COR-L47 (cell line): ENCODE measurements at regions not wholly inside any gene's neighbourhood (a gene's known extent, or its start where the extent isn't known, plus 50 kb on each side); places are given as distances from the start of the nearest gene placed in this dataset.

Experiments used
- DNase-seq: peaks from one replicate; lab custom pipeline; 2025; lab: John Stamatoyannopoulos, UW

DNA sequence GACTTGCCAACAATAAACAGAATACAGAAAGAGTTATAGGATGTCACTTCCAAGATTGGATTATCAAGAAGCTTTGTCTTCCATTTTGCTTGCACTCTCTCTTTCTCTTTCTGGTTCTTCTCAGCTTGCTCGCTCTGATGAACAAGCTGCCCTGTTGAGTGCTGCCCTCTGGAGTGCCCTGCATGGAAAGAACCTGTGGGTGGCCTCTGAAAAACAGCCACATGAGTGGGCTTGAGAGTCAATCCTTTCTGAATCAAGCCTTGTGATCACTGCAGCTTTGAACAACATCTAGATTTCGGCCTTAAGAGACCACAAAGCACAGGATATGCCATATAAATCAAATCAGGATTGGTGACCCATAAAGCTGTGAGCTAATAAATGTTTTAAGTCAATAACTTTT is 185.1 kb downstream of the KIF2B start:
- no peak for DNase-seq

DNA sequence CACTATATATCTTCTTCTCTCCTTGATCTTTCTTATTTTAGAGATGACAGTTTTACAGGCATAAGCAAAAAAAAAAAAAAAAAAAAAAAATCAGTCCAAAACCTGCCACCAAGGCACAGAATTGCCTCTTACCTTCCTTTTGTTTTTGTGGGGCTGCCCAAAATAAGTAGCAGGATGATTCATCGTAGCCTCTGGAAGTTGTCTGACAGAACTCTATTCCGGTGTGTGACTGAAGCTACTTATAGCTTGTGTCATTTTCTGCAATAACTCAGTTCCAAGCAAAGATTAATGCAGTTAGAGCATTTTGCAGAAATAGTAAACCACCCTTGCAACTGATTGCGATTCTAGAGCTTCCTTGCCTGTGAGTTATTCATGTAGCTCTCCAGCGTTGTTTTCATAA is 186.8 kb downstream of the KIF2B start:
- no peak for DNase-seq

DNA sequence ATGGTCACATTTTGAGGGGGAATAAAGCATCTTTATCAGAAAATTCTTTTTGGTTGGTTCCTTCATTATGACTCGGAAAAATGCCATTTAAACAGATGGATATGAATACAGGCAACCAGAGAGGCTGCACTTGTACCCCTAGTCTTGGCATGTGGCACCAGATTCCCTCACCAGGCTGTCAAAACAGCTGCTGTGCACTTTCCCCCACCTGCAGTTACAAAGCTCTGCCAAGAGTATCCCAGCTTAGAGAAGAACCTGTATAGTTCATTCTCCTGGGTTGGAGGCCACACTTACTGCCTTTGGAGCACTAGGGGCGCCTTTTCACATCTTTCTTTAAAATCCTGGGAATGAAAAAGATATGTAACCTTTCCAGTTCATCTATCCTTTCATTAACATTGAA is 190.3 kb downstream of the KIF2B start:
- no peak for DNase-seq

DNA sequence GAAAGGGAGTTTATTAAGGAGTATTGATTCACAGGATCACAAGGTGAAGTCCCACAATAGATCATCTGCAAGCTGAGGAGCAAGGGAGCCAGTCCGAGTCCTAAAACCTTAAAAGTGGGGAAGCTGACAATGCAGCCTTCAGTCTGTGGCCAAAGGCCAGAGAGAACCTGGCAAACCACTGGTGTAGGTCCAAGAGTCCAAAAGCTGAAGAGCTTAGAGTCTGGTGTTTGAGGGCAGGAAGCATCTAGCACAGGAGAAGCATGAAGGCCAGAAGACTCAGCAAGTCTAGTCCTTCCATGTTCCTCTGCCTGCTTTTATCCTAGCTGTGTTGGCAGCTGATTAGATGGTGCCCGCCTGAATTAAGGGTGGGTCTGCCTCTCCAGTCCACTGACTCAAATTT is 193.0 kb downstream of the KIF2B start:
- DNase-seq, result no peak

DNA sequence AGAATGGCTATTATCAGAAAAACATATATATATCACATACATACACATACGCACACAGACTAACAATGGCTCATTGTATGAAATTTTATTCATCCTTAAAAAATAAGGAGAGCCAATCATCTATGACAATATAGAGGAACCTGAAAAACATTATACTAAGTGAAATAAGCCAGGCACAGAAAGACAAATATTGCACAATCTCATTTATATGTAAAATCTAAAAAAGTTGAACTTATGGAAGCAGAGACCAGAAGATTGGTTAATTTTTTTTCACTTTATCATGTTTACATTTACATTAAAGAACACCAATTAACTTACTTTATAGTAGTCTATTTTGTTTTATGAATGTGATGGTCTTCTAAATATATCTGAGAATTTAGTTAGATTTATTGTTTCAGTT is 198.7 kb downstream of the KIF2B start:
- DNase-seq, result no peak

DNA sequence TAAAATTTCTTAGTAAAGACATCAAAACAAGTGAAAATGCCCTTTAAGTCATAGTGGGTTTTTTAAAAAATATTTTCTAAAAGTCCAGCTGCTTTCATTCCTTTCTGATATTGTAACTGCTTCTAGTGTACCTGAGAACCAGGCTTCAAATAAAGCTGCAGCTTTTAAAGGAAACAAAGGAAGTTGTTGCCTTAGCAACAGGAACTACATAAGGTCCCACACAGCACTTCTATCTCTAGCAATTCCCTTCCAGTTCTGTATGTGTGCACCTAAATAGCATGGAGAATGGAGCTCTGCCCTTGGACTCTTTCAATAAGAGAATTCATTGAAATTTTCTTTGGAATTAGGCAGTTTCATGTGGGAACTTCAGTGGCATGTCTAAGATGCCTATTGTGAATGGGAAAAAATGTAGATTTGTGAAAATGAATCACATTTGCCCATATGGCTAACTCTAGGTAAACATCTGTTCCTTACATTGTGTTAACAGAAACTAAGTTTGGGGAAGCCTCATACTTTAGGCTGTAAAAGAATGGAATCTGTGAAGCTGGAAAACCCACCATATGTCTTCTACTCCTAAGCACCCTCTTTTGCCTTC is 206.4 kb downstream of the KIF2B start:
- no peak for DNase-seq

DNA sequence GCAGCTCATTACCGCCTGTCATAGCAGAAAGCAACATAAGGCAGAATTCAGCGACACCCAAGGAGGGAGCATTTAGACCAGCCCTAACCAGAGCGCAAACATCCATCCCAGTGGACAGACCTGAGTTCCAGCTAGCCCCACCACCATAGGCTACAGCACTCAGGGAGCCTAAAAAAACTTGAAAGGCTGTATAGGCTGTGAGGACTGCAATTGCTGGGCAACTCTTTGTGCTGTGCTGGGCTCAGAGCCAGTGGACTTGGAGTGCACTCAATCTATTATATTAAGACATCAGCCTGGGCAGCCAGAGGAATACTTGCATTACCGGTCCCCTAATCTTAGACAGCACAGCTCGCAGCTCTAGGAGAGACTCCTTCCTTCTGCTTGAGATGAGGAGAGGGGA is 207.3 kb downstream of the KIF2B start:
- DNase-seq, result no peak

DNA sequence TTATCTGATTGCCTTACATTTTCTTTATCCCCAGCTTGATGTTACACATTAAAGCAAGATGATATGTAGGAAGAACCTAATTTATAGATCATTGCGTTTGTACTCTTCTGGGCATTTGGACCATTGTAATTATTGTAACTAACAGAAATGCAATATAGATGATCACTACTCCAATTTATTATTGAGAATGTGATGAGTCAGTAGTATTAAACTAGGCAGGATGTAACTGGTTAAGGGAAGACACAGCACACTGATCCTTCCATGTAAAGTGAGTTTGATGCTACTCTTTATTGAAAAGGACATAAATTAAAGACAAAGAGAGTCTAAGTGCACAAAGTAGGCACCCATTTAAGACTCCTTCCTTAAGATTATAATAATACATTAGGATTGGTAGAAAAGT is 223.8 kb downstream of the KIF2B start:
- no peak for DNase-seq

DNA sequence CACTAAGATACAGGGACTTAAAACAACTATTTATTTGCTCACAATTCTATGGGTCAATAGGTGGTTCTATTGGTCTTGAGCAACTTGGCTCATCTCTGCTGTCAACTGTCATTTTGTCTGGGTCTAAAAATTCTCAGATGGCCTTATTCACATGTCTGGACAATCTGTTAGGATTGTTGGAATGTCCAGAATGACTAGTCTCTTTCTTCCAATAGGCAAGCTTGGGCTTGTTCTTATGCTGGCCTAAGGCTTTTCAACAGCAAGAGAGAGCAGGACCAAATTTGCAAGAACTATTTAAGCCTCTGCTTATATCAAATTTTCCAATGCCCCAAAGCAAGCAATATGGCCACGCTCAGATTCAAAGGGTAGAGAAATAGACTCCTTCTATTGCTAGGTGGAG is 240.9 kb downstream of the KIF2B start:
- DNase-seq, result no peak

DNA sequence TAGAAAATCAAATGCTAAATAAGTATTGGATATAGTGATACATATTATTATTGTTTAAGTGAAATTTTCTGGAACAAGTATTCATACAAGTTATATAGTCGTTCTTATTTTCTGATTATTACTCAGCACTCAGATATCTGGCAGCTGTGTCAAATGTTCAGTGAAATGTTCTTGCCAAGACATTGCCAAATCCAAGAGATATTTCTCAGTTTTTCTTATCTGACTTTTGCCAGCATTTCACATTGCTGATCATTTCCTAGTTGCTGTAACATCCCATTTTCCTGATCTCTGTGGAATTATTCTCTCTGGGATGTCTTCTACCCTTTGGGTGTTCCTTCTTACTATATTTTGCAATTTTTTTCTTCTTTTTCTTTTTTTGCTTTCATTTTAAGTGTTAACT is 262.3 kb downstream of the KIF2B start:
- DNase-seq, result no peak

DNA sequence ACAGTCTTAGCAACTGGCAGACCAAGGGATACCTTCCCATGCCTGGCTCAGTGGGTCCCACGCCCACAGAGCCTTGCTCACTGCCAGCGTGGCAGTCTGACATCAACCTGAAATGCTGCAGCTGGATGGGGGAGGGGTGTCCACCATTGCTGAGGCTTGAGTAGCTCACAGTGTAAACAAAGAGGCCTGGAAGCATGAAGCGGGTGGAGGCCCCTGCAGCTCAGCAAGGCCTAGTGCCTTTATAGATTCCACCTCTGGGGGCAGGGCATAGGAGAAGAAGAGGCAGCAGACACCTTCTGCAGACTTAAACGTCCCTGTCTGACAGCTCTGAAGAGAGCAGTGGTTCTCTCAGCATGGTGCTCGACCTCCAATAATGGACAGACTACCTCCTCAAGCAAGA is 263.2 kb downstream of the KIF2B start:
- DNase-seq, result no peak

DNA sequence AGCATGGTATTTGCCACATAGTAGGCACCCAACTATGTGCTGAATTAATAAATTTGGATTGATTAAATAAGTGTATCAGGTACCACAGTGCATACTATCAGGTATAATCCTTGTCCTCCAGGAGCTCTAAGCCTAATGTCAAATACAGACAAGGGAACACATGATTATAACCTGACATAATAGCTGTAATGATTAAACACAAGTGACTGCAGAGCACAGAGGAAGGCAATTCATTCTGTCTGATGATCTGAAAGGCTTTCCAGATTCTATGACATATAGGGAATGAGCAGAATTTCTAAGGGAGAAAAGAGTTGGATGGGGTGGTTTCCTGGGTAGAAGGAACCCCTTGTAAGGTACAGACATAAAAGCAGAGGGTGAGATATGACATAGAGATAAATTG is 273.5 kb downstream of the KIF2B start:
- no peak for DNase-seq

DNA sequence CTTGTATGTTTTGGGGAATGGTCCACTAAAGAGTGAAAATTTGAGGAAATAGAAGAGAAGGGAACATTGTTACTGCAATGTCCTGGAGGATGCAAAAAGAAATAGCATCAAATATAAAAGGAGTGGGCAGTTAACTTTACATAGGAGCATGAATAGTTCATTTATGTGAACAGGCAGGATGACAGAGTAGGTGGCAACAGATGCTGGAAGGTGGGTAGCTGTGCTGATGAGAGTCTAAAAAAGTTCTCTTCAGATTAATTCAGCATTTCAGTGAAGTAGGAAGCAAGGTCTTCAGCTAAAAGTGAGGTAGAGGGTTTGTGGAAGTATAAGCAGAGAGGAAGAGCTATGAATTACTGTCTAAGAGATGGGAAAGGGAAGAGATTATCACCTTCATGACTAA is 276.5 kb downstream of the KIF2B start:
- no peak for DNase-seq

DNA sequence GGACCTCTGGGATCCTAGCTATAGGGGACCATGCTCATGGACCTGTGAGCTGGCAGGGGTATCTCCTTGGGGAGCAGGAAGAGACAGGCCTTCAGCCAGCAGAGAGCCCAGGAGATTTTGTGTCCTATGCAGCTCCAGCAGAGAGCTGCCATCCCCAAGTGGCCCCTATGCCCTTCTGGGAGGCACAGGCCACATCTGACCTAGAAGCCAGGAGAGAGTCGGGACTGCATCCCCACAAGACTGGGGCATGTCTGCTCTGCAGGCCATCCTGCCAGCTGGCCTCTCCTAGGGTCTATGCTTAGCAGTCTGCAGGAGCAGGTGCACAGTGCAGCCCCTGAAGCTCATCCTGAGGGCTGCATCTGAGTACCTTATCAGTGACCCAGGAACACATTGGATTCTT is 279.5 kb downstream of the KIF2B start:
- DNase-seq, result no peak

DNA sequence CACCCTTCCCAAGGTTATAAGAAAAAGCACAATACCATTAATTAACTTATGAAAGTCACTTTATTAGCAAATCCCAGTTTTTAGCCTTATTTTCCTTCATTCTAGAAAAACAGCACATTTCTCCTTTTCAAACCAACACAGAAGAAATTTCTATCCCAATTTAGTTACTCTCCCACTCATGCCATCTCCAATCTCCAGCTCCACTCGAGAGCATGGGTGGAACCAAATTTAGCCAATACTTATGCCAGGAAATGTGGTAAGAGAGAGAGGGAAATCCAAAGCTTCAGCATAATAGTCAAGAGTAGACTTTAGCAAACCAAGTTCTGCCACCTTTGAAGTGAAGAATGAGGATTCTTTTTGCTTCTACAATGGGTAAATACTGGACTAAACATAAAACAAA is 288.8 kb downstream of the KIF2B start:
- DNase-seq, result no peak

DNA sequence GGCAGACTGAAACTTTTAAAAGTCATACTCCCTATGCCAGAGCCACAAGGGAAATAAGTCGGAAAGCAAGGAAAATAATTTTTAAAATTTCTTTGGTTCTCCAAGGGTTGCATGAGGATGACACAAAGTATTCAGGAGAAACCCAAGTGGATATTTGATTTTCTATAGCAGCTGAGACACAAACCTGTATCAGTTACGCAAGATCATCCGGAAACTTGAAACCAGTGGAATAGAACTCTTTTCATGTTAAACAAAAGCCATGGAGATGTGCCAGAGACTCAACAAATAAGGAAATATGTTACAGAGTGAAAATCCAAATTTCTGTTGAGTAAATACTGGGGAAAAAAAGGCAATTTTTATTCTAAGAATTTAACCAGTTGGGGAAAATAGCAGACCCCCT is 294.7 kb downstream of the KIF2B start:
- DNase-seq, result no peak

DNA sequence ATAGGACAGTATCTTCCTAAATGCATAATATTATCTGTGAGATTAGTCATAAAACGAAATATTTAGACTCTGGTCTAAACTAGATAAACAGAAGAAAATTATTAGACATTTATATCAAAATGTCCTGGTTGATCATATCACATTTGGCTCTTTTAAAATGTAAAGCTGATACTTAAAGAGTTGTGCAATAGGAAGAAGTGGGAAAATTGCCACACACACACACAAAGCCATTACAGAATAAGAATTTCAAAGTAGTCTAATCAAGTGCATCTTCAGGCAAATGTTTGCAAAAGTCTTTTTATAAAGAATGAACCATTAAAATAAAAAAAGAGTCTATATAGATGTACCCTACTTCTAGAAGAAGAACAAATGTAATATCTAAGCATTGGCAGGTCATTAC is 301.7 kb downstream of the KIF2B start:
- no peak for DNase-seq

DNA sequence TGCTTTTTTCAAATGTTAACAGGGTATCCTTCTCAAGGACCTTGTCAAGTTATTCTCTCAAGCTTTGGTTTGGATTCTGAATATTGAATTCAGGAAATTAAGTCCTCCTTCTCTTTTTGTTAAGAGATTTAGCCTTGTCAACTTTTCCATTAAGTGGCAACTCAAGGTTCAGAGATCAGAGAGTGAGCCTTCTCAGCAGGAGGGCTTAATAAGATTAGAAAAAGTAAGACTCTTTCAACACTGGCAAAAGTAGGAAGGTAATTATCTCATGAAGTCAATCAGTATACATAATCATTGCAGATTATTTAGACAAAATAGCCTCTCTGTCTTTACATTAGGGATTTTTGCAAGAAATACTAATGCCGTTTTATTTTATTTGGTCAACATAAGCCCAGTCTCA is 330.7 kb downstream of the KIF2B start:
- DNase-seq, result no peak

DNA sequence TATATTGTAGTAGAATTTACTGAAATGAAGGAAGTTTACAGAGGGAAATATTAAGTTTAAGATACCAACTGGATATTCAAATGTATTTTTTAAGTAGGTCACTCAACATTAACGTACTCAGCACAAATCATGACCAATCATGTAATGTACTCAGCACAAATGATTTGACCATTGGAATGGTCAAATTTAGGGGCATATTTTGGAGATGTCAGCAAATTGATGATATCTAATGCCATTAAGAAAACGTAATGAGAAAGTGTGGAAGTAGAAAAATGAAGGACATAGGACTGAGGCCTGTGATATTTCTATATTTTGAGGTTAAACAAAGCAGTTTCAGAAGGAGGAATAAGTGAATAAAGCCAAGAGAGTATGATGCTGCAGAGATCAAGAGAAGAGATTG is 334.8 kb downstream of the KIF2B start:
- DNase-seq, result no peak

DNA sequence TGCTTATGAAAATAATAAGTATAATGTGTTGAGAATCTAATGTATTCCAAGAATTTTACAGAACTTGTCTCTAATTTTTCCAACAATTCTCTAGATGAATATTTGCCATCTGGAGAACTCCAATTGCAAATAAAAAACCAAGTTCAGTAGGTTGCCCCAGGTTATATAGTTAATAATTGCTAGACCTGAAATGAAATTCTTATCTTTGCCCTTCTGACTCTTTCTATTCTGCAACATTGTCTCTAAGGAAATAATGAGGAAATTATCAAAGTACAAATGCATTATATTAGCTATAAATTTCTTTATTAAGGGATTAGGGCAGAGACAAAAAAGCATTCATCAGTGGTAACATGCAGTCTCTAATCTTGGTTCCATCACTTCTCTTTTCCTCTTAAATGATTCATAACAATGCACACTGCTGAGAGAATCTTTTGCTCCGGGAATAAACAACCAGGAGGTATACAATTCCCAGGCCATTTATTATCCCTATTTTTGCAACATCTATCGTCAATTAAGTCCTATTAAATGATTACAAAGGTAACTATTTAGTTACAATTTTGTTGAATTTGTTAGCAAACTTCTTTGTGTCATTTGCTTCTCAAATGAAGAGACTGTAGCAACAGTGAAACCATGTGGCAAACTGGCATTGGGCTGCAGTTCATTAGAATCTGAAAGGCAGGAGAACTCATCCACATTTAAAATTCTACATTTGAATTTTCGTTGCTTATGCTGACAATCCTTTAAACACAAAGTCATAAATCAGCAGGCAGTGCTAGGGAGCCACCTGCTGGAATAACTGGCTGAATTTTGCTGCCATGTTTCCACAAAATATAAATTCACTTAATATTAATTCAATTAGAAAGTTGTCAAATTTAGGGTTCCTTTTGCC is 349.6 kb downstream of the KIF2B start:
- no peak for DNase-seq

DNA sequence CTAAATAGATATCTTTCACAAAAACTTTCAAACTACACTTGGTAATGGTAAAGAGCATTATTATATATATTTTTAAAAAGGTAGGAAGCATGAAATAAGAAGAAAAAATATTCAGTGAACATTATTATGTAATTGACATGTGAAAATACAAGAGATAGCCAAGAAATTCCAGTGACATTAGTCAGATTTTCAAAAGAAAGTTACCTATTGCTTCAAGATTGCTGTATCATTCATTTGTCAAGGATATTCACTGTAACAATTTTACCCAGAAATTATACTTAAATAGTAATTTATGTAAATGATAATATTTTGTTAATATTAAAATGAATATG is 350.2 kb downstream of the KIF2B start:
- no peak for DNase-seq

DNA sequence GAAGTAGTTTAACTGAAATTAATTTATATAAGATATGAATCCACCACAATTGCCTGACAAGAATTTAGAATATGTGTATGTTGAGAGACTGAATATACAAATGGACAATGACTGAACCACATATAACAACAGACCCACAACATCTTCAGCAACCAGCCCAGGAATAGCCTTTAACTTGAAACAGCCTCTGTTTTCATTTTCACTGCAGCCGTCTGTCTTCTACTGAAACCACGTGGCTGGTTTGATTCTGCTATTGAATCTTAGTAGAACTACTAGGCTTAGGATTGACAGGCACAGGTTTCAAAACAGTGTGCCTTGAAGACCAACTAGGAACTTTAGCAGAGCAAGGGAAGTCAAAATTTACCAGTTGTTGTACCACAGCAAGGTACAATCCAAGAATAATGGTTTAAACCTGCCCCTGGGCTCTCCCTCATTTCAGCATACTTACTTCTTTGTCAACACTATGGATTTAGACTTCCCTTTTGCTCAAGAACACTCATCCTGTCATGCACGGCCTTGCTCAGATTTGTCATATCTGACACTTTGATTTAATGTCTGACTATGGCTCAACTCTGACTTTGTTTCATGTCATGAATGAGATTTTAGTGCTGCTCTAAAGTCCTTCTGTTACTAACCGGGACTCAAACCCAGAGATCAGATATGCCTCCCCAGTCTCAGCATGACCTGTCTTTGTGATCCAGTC is 355.0 kb downstream of the KIF2B start:
- no peak for DNase-seq

DNA sequence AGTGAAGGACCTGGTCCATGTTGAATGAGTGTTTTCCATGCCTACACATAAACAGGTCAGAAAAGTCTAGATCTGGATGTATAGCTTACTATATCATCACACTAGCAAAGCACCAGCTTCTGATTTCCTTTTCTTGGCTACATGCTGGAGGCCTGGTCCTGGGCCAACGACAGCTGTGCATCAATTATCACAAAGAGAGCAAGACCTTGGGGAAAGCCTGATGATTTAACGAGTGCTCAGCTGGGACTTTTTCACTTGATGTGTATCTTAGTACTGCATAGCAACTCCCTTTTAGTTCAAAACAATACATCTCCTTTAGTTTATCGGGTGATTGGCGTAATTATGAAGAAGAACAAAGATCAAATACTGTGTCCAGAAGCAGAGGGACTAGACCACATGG is 358.2 kb downstream of the KIF2B start:
- DNase-seq, result no peak

DNA sequence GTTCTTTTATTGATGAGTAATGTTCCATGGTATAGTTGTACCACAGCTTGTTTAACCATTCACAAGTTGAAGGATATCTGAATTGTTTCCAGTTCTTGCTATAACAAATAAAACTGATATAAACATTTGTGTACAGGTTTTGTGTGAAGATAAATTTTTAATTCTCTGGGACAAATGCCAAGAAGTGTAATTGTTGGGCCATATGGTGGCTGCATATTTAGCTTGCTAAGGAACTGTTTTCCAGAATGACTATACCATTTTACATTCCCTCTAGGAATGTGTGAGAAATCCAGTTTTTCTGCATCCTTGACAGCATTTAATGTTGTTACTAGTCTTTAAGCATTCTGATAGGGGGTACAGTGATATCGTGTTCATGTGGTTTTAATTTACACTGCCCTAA is 368.5 kb downstream of the KIF2B start:
- DNase-seq, result no peak
